Brain pericyte (primary cell): ENCODE measurements at regions not wholly inside any gene's neighbourhood (a gene's known extent, or its start where the extent isn't known, plus 50 kb on each side); places are given as distances from the start of the nearest gene placed in this dataset.

Experiments
- DNase-seq: peaks from one replicate; pipeline ENCODE4 v3.0.0-alpha.2; 2012; ENCODE audit warnings: low read depth, low spot score

DNA sequence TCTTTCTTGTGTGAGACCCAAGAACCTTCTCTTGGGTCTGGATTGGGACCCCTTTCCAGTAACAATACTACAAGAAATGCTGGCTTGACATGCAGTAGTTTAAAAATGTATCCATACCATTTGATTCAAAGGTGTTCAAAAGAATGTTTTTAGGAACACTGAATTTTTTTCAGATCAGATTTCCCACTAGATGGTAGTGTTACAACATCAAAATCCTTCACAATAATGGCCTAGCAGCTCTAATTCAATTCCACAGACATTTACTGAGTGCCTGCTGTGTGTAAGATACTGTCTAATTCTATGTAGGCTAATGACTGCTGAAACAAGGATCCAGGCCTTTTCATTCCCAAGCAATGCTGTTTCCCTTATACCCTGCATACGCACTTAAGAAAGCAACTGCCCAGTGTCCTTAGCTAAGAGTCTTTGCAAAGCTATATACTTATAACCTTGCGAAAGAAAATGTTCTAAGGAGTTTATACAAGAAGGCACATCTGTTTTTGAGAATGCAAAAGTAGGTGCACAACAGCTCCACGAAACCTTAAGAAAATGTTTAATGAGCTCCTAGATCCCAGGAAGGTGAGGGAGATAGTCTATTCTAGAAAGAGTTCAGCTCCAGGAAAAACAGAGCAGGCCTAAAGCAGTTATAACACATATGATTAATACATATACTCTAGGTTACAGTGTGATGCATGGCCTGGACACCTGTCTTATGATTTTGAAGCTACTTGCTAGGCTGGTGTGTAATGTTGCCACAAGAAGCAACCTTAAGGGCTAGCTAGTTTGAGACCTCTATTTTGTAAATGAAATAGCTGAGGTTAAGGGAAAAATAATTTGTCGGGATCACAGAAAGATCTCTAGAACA is 50.9 kb upstream of the PKP2 start:
- no peak for DNase-seq

GRCh38 chr12:32946504-32947131 is 50.0 kb upstream of the PKP2 start:
- DNase-seq: no peak
